Loucy (cell line): ENCODE measurements at regions not wholly inside any gene's neighbourhood (a gene's known extent, or its start where the extent isn't known, plus 50 kb on each side); places are given as distances from the start of the nearest gene placed in this dataset.

Source experiments
- H2AFZ ChIP-seq: fragments of 200-600 bp; sonication (generic); 2 replicates; pipeline ENCODE4 v1.6.0; 2016; ENCODE audit warnings: antibody characterized with exemption, mild to moderate bottlenecking, low read length, moderate library complexity
- H3F3A ChIP-seq: fragments of 200-600 bp; 2 replicates; pipeline ENCODE4 v1.6.0; 2016; ENCODE audit warnings: antibody characterized with exemption, low read depth, mild to moderate bottlenecking
- H3K27me3 ChIP-seq: fragments of 200-600 bp; sonication (generic); 2 replicates; pipeline ENCODE4 v1.6.1; 2014; ENCODE audit warnings: low read length, mild to moderate bottlenecking; ENCODE audit not compliant: insufficient read depth, poor library complexity, severe bottlenecking
- H3K36me3 ChIP-seq: fragments of 200-600 bp; sonication (generic); 2 replicates; pipeline ENCODE4 v1.6.1; 2016; ENCODE audit warnings: low read length; ENCODE audit not compliant: insufficient read depth
- H3K4me1 ChIP-seq: fragments of 200-600 bp; sonication (generic); 2 replicates; pipeline ENCODE4 v1.5.1; 2014; ENCODE audit warnings: low read length, mild to moderate bottlenecking; ENCODE audit not compliant: insufficient read depth, poor library complexity, severe bottlenecking
- H3K4me2 ChIP-seq: fragments of 200-600 bp; sonication (generic); 2 replicates; pipeline ENCODE4 v1.6.0; 2014; ENCODE audit warnings: antibody characterized with exemption, low read length, low read depth, mild to moderate bottlenecking; ENCODE audit not compliant: poor library complexity, severe bottlenecking
- H3K4me3 ChIP-seq: fragments of 200-600 bp; sonication (generic); 2 replicates; pipeline ENCODE4 v1.5.1; 2014; ENCODE audit warnings: low read length, mild to moderate bottlenecking, mixed read lengths; ENCODE audit not compliant: poor library complexity, severe bottlenecking
- H3K79me2 ChIP-seq: fragments of 200-600 bp; sonication (generic); 2 replicates; pipeline ENCODE4 v1.6.1; 2014; ENCODE audit warnings: low read length; ENCODE audit not compliant: insufficient read depth
- H3K9ac ChIP-seq: fragments of 200-600 bp; sonication (generic); 2 replicates; pipeline ENCODE4 v1.6.0; 2014; ENCODE audit warnings: mild to moderate bottlenecking, low read depth, low read length, moderate library complexity; ENCODE audit not compliant: poor library complexity, severe bottlenecking
- H3K9me2 ChIP-seq: fragments of 200-600 bp; sonication (generic); replicated peaks from 2 replicates; pipeline ENCODE4 v1.6.1; 2016; ENCODE audit warnings: low read depth, low read length, mixed read lengths
- H3K9me3 ChIP-seq: fragments of 200-600 bp; sonication (generic); 2 replicates; pipeline ENCODE4 v1.6.1; 2014; ENCODE audit warnings: mild to moderate bottlenecking, antibody characterized with exemption, low read length, low read depth; ENCODE audit not compliant: insufficient read depth
- H4K20me1 ChIP-seq: fragments of 200-600 bp; sonication (generic); 2 replicates; pipeline ENCODE4 v1.6.0; 2014; ENCODE audit warnings: antibody characterized with exemption, low read length, mild to moderate bottlenecking; ENCODE audit not compliant: insufficient read depth, poor library complexity, severe bottlenecking
- CTCF ChIP-seq: fragments of 200-600 bp; sonication (generic); conservative IDR thresholded peaks from 2 replicates; pipeline ENCODE4 v1.5.1; 2014; ENCODE audit warnings: mild to moderate bottlenecking, antibody characterized with exemption, low read length
- EZH2phosphoT487 ChIP-seq: fragments of 200-600 bp; IDR thresholded peaks from 2 replicates; pipeline ENCODE4 v1.6.1; 2018; ENCODE audit warnings: antibody characterized with exemption, mild to moderate bottlenecking, moderate library complexity, borderline replicate concordance

- H3K27me3 ChIP-seq: no peaks in the 10 kb centered on the region
- H3K9me2 ChIP-seq: no peaks in the 10 kb centered on the region
- no peaks in the 10 kb centered on the region for H3K4me1 ChIP-seq
- H3K9ac ChIP-seq: no peak overlapping the region
- TF ChIP-seq CTCF: no peak
- no peak for TF ChIP-seq EZH2phosphoT487
- no peaks in the 10 kb centered on the region for H3F3A ChIP-seq
- no peak overlapping the region for H3K4me3 ChIP-seq
- H3K79me2 ChIP-seq: no peaks in the 10 kb centered on the region
- H4K20me1 ChIP-seq: no peaks in the 10 kb centered on the region
- H2AFZ ChIP-seq: no peak overlapping the region
- H3K36me3 ChIP-seq: no peaks in the 10 kb centered on the region
- H3K4me2 ChIP-seq: no peak overlapping the region
- no peaks in the 10 kb centered on the region for H3K9me3 ChIP-seq
Observed at GRCh38 chr6:50989123-50989522, 170.5 kb downstream of the TFAP2B start.

- Histone ChIP-seq H3K9me2 (no peaks in the 10 kb centered on the region), H3K79me2 (no peaks in the 10 kb centered on the region), H3F3A (no peaks in the 10 kb centered on the region), H2AFZ (no peak overlapping the region), H3K36me3 (no peaks in the 10 kb centered on the region), H4K20me1 (no peaks in the 10 kb centered on the region), H3K4me1 (no peaks in the 10 kb centered on the region), H3K9me3 (no peaks in the 10 kb centered on the region), H3K9ac (no peak overlapping the region), H3K27me3 (no peaks in the 10 kb centered on the region), H3K4me2 (no peak overlapping the region), H3K4me3 (no peak overlapping the region)
- TF ChIP-seq EZH2phosphoT487 (no peak), CTCF (no peak)
Observed at GRCh38 chr6:50990750-50991446, 172.2 kb downstream of the TFAP2B start.

- Histone ChIP-seq H3K79me2 (no peaks in the 10 kb centered on the region), H3K36me3 (no peaks in the 10 kb centered on the region), H3K27me3 (no peaks in the 10 kb centered on the region), H3K4me1 (no peaks in the 10 kb centered on the region), H3F3A (no peaks in the 10 kb centered on the region), H3K4me2 (no peak overlapping the region), H4K20me1 (no peaks in the 10 kb centered on the region), H3K9ac (no peak overlapping the region), H2AFZ (no peak overlapping the region), H3K9me3 (no peaks in the 10 kb centered on the region), H3K4me3 (no peak overlapping the region), H3K9me2 (no peaks in the 10 kb centered on the region)
- TF ChIP-seq CTCF (no peak), EZH2phosphoT487 (no peak)
Observed at GRCh38 chr6:50992232-50992631, 173.6 kb downstream of the TFAP2B start.
